ENCODE measurements at regions not wholly inside any gene's neighbourhood (a gene's known extent, or its start where the extent isn't known, plus 50 kb on each side); places are given as distances from the start of the nearest gene placed in this dataset.

DNA sequence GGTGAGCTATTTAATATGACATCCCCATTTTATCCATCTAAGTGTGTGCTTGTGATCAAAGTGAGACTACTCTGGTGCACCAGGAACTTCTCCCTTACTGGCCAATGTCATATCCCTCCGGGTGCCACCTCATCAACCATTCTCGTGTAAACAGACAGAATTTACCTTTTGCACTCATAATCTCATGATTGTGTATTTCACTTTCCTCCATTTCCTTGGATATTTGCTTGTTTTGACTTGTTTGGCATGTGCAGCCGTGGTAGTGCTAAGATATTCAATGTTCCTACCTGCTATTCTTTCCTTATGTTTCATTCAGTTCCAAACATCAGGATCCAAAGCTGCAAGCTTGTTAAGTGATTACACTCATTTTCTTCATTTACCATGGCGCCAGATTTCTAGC lies 280.5 kb upstream of the SP8 start:
- TF ChIP-seq, protein P1, sequence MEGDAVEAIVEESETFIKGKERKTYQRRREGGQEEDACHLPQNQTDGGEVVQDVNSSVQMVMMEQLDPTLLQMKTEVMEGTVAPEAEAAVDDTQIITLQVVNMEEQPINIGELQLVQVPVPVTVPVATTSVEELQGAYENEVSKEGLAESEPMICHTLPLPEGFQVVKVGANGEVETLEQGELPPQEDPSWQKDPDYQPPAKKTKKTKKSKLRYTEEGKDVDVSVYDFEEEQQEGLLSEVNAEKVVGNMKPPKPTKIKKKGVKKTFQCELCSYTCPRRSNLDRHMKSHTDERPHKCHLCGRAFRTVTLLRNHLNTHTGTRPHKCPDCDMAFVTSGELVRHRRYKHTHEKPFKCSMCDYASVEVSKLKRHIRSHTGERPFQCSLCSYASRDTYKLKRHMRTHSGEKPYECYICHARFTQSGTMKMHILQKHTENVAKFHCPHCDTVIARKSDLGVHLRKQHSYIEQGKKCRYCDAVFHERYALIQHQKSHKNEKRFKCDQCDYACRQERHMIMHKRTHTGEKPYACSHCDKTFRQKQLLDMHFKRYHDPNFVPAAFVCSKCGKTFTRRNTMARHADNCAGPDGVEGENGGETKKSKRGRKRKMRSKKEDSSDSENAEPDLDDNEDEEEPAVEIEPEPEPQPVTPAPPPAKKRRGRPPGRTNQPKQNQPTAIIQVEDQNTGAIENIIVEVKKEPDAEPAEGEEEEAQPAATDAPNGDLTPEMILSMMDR (IDR thresholded peaks at IDR 0.05), result no peak
- no peak for TF ChIP-seq POLR2AphosphoS5 (IDR thresholded peaks at IDR 0.05)
- TF ChIP-seq POLR2A (IDR thresholded peaks at IDR 0.05), result no peak
- TF ChIP-seq EP300 (IDR thresholded peaks at IDR 0.05), result no peak

Measured in gastroesophageal sphincter (tissue), 3 donors.